Erythroblast (primary cell): ENCODE measurements at regions not wholly inside any gene's neighbourhood (a gene's known extent, or its start where the extent isn't known, plus 50 kb on each side); places are given as distances from the start of the nearest gene placed in this dataset.

Source experiments
- GATA1 ChIP-seq: IDR thresholded peaks from 2 replicates; pipeline ENCODE4 v1.6.1; 2011; ENCODE audit warnings: low read depth, mild to moderate bottlenecking, control low read depth, low read length, moderate library complexity
- POLR2A ChIP-seq: IDR thresholded peaks from 2 replicates; pipeline ENCODE4 v1.6.1; 2011; ENCODE audit warnings: mild to moderate bottlenecking, low read length

DNA sequence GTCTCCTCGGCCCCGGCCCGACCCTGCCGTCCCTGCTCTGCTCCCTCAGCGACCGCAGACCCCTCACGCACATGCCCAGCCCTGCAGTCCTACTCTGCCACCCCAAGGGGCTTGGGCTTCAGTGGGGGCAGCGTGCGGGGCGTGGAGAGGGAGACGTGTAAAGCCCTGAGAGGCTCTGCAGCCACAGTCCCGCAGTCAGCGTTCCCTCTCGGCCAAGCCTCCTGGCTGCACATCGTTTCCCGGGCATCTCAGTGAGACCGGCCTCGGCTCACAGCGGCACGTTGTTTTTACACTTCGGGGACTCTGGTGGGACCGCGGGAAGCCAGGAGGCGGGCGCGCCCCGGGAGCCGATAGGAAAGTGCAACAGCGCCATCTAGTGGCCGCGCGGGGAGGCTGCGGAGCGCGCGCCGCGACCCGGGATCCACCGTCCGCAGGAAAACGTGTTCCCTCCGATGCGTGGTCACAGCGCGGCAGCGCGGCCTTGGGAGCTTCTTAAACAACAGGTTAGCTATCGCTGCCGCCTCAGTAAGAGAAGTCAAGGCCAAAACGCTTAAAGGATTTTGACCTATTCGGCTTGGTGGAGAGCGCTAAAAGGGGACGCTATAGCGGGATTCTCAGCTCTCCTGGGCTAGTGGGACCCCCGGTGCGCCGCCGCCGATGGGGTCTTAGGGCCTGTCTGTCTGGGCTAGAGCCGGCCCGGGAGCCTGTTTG lies 226.8 kb upstream of the IGF1R start:
- TF ChIP-seq POLR2A, result no peak
- TF ChIP-seq GATA1, result no peak
